ENCODE measurements at regions not wholly inside any gene's neighbourhood (a gene's known extent, or its start where the extent isn't known, plus 50 kb on each side); places are given as distances from the start of the nearest gene placed in this dataset.
"Not testable (repeated sequence)": the region's sequence is repeated elsewhere in the genome, so short reads cannot be mapped to it uniquely, and the experiment has no call there.

DNA sequence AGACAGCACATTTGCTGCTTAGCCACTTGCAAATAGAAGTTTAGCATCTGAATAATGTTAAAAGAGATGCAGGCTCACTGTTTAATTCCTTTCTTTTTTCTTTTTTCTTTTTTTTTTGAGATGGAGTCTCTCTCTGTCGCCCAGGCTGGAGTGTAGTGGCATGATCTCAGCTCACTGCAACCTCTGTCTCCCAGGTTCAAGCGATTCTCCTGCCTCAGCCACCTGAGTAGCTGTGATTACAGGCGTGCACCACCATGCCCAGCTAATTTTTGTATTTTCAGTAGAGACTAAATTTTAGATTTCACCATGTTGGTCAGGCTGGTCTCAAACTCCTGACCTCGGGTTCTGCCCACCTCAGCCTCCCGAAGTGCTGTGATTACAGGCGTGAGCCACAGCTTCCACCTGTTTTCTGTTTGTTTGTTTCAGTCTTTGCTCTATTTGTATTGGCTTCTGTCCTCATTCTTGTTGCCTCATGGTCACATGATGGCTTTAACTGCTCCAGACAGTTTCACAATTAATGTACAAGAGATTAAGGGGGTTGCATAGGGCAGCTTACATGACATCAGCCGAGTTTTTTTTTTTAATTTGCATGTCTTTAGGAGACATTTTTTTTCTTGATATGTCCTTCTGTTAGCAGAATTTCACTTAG is 153.1 kb upstream of the PCDH9 start:
- WGBS, result 50% methylated on average over 7 of the region's 7 CpGs
- H3K9ac ChIP-seq (ENCODE audit: low read depth in 1 of 2, low read length in 2 of 2); H3K27ac ChIP-seq (ENCODE audit: low read depth in 1 of 2, low read length in 2 of 2); H3K9me3 ChIP-seq (ENCODE audit: control insufficient read depth in 4 of 4, low read length in 3 of 4); H3K27me3 ChIP-seq (ENCODE audit: control insufficient read depth in 4 of 4, insufficient read depth in 4 of 4, low read length in 3 of 4); H3K4me1 ChIP-seq (ENCODE audit: control insufficient read depth in 4 of 4, insufficient read depth in 4 of 4, low read length in 3 of 4); H3K36me3 ChIP-seq (ENCODE audit: control insufficient read depth in 4 of 4, insufficient read depth in 3 of 4, low read depth in 1 of 4, low read length in 3 of 4); DNase-seq (ENCODE audit: low spot score); H3K4me3 ChIP-seq (ENCODE audit: low read depth in 1 of 3, low read length in 3 of 3): not testable (repeated sequence)
- TF ChIP-seq JUND (IDR thresholded peaks at IDR 0.05) (peak; percentile 6 to 78), HNF4A (conservative IDR thresholded peaks at IDR 0.05) (peak in 1 of 2 donors; percentile 70), EGR1 (IDR thresholded peaks at IDR 0.05; ENCODE audit: low read depth in 2 of 2) (peak in 1 of 2 donors; percentile 24), FOXA1 (IDR thresholded peaks at IDR 0.05) (peak; percentile 80), RXRA (IDR thresholded peaks at IDR 0.05) (peak in 1 of 2 donors; percentile 56), FOXA2 (IDR thresholded peaks at IDR 0.05) (peak; percentile 80), RAD21 (IDR thresholded peaks at IDR 0.05) (peak in 1 of 2 donors; percentile 27), YY1 (IDR thresholded peaks at IDR 0.05) (peak; percentile 34)
- TF ChIP-seq, protein P1, sequence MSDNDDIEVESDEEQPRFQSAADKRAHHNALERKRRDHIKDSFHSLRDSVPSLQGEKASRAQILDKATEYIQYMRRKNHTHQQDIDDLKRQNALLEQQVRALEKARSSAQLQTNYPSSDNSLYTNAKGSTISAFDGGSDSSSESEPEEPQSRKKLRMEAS (IDR thresholded peaks at IDR 0.05), result peak; percentile 25

DNA sequence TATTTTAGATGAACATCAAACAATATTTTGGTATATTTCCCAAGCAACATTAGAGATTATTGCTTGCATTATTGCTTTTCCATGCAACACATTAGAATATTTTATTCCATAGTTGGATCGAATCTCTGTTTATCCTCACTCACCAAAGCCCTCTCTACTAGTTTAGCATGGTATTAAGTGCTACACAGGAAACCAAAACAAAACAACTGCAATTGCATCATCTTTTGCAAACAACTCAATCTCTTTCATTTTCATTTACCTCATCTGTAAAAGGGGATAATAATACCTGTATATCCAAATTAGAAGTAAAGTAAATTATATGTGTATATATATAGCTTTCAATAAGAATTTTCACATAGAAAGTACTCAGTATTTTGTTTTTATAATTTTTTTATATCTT is 147.8 kb upstream of the PCDH9 start:
- DNase-seq (ENCODE audit: low spot score), result no peak
- Histone ChIP-seq H3K27me3 (ENCODE audit: control insufficient read depth in 4 of 4, insufficient read depth in 4 of 4, low read length in 3 of 4) (no peaks in the 10 kb centered on the region), H3K9ac (ENCODE audit: low read depth in 1 of 2, low read length in 2 of 2) (no peak overlapping the region), H3K4me1 (ENCODE audit: control insufficient read depth in 4 of 4, insufficient read depth in 4 of 4, low read length in 3 of 4) (no peaks in the 10 kb centered on the region), H3K4me3 (ENCODE audit: low read depth in 1 of 3, low read length in 3 of 3) (no peak overlapping the region), H3K36me3 (ENCODE audit: control insufficient read depth in 4 of 4, insufficient read depth in 3 of 4, low read depth in 1 of 4, low read length in 3 of 4) (no peaks in the 10 kb centered on the region), H3K27ac (ENCODE audit: low read depth in 1 of 2, low read length in 2 of 2) (no peak overlapping the region), H3K9me3 (ENCODE audit: control insufficient read depth in 4 of 4, low read length in 3 of 4) (no peaks in the 10 kb centered on the region)
- 79% methylated on average over 1 of the region's 1 CpG for WGBS
- TF ChIP-seq YY1 (IDR thresholded peaks at IDR 0.05) (no peak), RXRA (IDR thresholded peaks at IDR 0.05) (no peak), SP1 (IDR thresholded peaks at IDR 0.05) (no peak), RAD21 (IDR thresholded peaks at IDR 0.05) (no peak), NR2F2 (IDR thresholded peaks at IDR 0.05) (no peak), FOXA2 (IDR thresholded peaks at IDR 0.05) (no peak), HNF4A (conservative IDR thresholded peaks at IDR 0.05) (no peak), GABPA (IDR thresholded peaks at IDR 0.05 in 1 of 2, conservative IDR thresholded peaks at IDR 0.05 in 1 of 2) (no peak), JUND (IDR thresholded peaks at IDR 0.05) (no peak)
- TF ChIP-seq, protein P2, sequence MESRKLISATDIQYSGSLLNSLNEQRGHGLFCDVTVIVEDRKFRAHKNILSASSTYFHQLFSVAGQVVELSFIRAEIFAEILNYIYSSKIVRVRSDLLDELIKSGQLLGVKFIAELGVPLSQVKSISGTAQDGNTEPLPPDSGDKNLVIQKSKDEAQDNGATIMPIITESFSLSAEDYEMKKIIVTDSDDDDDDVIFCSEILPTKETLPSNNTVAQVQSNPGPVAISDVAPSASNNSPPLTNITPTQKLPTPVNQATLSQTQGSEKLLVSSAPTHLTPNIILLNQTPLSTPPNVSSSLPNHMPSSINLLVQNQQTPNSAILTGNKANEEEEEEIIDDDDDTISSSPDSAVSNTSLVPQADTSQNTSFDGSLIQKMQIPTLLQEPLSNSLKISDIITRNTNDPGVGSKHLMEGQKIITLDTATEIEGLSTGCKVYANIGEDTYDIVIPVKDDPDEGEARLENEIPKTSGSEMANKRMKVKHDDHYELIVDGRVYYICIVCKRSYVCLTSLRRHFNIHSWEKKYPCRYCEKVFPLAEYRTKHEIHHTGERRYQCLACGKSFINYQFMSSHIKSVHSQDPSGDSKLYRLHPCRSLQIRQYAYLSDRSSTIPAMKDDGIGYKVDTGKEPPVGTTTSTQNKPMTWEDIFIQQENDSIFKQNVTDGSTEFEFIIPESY (IDR thresholded peaks at IDR 0.05), result no peak
- TF ChIP-seq, protein P1 (IDR thresholded peaks at IDR 0.05), result no peak

DNA sequence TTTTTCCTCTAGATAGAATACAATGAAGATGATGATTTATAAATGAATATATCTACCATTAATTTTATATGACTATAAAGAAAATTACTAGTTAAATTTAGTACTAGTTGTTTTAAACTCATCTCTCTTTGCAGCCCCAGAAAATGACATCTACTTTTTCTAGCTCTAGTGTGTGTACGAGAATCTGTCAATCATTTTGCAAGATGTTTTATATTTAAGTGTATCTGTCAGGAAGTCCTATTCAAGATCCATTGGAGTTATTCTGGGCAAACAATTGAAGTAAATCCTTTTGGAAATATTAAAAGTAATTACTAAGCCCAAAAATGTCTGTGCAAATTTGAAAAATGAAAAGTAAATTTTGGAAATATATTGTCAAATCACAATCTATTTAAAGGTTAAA is 144.3 kb upstream of the PCDH9 start:
- no peak overlapping the region for H3K4me3 ChIP-seq (ENCODE audit: low read depth in 1 of 3, low read length in 3 of 3)
- no peak for TF ChIP-seq EGR1 (IDR thresholded peaks at IDR 0.05; ENCODE audit: low read depth in 2 of 2)
- TF ChIP-seq GABPA (IDR thresholded peaks at IDR 0.05 in 1 of 2, conservative IDR thresholded peaks at IDR 0.05 in 1 of 2), result no peak
- TF ChIP-seq FOXA1 (IDR thresholded peaks at IDR 0.05), result no peak
- TF ChIP-seq, protein P2 (IDR thresholded peaks at IDR 0.05), result no peak
- TF ChIP-seq TAF1 (conservative IDR thresholded peaks at IDR 0.05), result no peak
- TF ChIP-seq HNF4A (conservative IDR thresholded peaks at IDR 0.05), result no peak
- TF ChIP-seq, protein P3, sequence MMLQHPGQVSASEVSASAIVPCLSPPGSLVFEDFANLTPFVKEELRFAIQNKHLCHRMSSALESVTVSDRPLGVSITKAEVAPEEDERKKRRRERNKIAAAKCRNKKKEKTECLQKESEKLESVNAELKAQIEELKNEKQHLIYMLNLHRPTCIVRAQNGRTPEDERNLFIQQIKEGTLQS (IDR thresholded peaks at IDR 0.05), result no peak
- TF ChIP-seq, protein P4, sequence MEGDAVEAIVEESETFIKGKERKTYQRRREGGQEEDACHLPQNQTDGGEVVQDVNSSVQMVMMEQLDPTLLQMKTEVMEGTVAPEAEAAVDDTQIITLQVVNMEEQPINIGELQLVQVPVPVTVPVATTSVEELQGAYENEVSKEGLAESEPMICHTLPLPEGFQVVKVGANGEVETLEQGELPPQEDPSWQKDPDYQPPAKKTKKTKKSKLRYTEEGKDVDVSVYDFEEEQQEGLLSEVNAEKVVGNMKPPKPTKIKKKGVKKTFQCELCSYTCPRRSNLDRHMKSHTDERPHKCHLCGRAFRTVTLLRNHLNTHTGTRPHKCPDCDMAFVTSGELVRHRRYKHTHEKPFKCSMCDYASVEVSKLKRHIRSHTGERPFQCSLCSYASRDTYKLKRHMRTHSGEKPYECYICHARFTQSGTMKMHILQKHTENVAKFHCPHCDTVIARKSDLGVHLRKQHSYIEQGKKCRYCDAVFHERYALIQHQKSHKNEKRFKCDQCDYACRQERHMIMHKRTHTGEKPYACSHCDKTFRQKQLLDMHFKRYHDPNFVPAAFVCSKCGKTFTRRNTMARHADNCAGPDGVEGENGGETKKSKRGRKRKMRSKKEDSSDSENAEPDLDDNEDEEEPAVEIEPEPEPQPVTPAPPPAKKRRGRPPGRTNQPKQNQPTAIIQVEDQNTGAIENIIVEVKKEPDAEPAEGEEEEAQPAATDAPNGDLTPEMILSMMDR (IDR thresholded peaks at IDR 0.05; ENCODE audit: low read depth, low read length, missing input control), result no peak
- no peaks in the 10 kb centered on the region for H3K9me3 ChIP-seq (ENCODE audit: control insufficient read depth in 4 of 4, low read length in 3 of 4)
- peaks cover 0 to 2% (median 0%) of the 10 kb centered on the region in 4 donors for H3K27me3 ChIP-seq (ENCODE audit: control insufficient read depth in 4 of 4, insufficient read depth in 4 of 4, low read length in 3 of 4)
- WGBS, result 68% methylated on average over 1 of the region's 1 CpG
- H3K9ac ChIP-seq (ENCODE audit: low read depth in 1 of 2, low read length in 2 of 2), result no peak overlapping the region
- H3K4me1 ChIP-seq (ENCODE audit: control insufficient read depth in 4 of 4, insufficient read depth in 4 of 4, low read length in 3 of 4), result no peaks in the 10 kb centered on the region
- DNase-seq (ENCODE audit: low spot score), result no peak
- H3K36me3 ChIP-seq (ENCODE audit: control insufficient read depth in 4 of 4, insufficient read depth in 3 of 4, low read depth in 1 of 4, low read length in 3 of 4), result no peaks in the 10 kb centered on the region
- no peak overlapping the region for H3K27ac ChIP-seq (ENCODE audit: low read depth in 1 of 2, low read length in 2 of 2)
